HCT116 (cell line): ENCODE measurements at regions not wholly inside any gene's neighbourhood (a gene's known extent, or its start where the extent isn't known, plus 50 kb on each side); places are given as distances from the start of the nearest gene placed in this dataset.

Source experiments
- ATAC-seq: fragments of 200-7000 bp; cut with Tn5 transposase; 2 replicates; pipeline ENCODE4 v1.9.1; 2020; ENCODE audit warnings: mild to moderate bottlenecking, moderate library complexity
- BruUV-seq: library from RNA; stranded (reverse); fragments of 400-500 nt; replicated peaks from 2 replicates; lab custom pipeline; 2021; lab: Mats Ljungman, UMichigan
- CTCF ChIA-PET: fragments of 300-600 bp; sonication (Branson Sonifier 250); formaldehyde crosslinking; loops from one replicate; lab custom pipeline; 2021; ENCODE audit warnings: antibody characterized with exemption; lab: Charles Lee
- POLR2A ChIA-PET: fragments of 300-600, 350-600 bp; sonication (Branson Sonifier 250); formaldehyde crosslinking; loops from one replicate; lab custom pipeline; 2021; ENCODE audit warnings: antibody characterized with exemption; lab: Charles Lee
- RAD21 ChIA-PET, 2 experiments: fragments of 300-600 bp; sonication (Branson Sonifier 250); formaldehyde crosslinking; loops; one replicate each; lab custom pipeline; 2023; ENCODE audit warnings: low total read pairs in 2 of 2; ENCODE audit not compliant: uncharacterized antibody in 2 of 2, unreplicated experiment in 2 of 2, low non-redundant PET in 1 of 2; lab: Charles Lee
- DNase-seq: peaks from one replicate; pipeline ENCODE4 v3.0.0-alpha.2; 2010; ENCODE audit warnings: low read depth, low spot score
- H2AFZ ChIP-seq: fragments of 200-600 bp; shearing (Covaris generic), sonication (generic); 2 replicates; pipeline ENCODE4 v1.6.1; 2017; ENCODE audit warnings: low read depth, mixed run types, mixed read lengths, antibody characterized with exemption, low read length; ENCODE audit not compliant: poor library complexity, severe bottlenecking
- H3K27ac ChIP-seq: 2 replicates; pipeline ENCODE4 v1.5.1; 2012; ENCODE audit warnings: low read depth, low read length
- H3K27me3 ChIP-seq: fragments of 200-600 bp; sonication (generic); 2 replicates; pipeline ENCODE4 v1.6.1; 2016; ENCODE audit warnings: mixed run types, low read length, mixed read lengths; ENCODE audit not compliant: insufficient read depth
- H3K36me3 ChIP-seq, 2 experiments: fragments of 200-500 bp in 1 of 2; fragments of 200-600 bp in 1 of 2; sonication (Bioruptor generic) in 1 of 2; sonication (generic) in 1 of 2; 2 replicates each; pipeline versions ENCODE4 v1.5.1 to v1.6.1; 2014 to 2016; ENCODE audit warnings: low read length in 2 of 2, inconsistent platforms in 1 of 2, mixed read lengths in 1 of 2, mixed run types in 1 of 2; ENCODE audit not compliant: insufficient read depth in 2 of 2, control insufficient read depth in 1 of 2
- H3K4me1 ChIP-seq, 2 experiments: fragments of 200-600 bp in 1 of 2; sonication (generic) in 1 of 2; 2 replicates each; pipeline versions ENCODE4 v1.5.1 to v1.6.1; 2012 to 2017; ENCODE audit warnings: low read length in 2 of 2, inconsistent platforms in 1 of 2, mild to moderate bottlenecking in 1 of 2, mixed read lengths in 1 of 2, mixed run types in 1 of 2, moderate library complexity in 1 of 2; ENCODE audit not compliant: insufficient read depth in 2 of 2, control insufficient read depth in 1 of 2
- H3K4me2 ChIP-seq: fragments of 200-600 bp; sonication (generic); 2 replicates; pipeline ENCODE4 v1.6.1; 2017; ENCODE audit warnings: mixed run types, low read length, mixed read lengths
- H3K4me3 ChIP-seq, 2 experiments: fragments of 200-600 bp in 1 of 2; sonication (generic) in 1 of 2; replicated peaks in 1 of 2; 2 replicates each; pipeline ENCODE4 v1.5.1; 2011 to 2016; ENCODE audit warnings: low read length in 2 of 2, control low read depth in 1 of 2, low read depth in 1 of 2, mild to moderate bottlenecking in 1 of 2, mixed read lengths in 1 of 2, mixed run types in 1 of 2
- H3K79me2 ChIP-seq: fragments of 200-600 bp; sonication (generic); 2 replicates; pipeline ENCODE4 v1.6.1; 2017; ENCODE audit warnings: mild to moderate bottlenecking, mixed run types, low read length, moderate library complexity, mixed read lengths; ENCODE audit not compliant: insufficient read depth
- H3K9ac ChIP-seq: fragments of 200-600 bp; sonication (generic); 2 replicates; pipeline ENCODE4 v1.6.1; 2016; ENCODE audit warnings: low read length, mixed read lengths
- H3K9me2 ChIP-seq: fragments of 200-600 bp; sonication (generic), shearing (Covaris generic); 2 replicates; pipeline ENCODE4 v1.6.1; 2017; ENCODE audit warnings: mixed run types, mild to moderate bottlenecking, moderate library complexity; ENCODE audit not compliant: insufficient read depth
- H3K9me3 ChIP-seq, 2 experiments: fragments of 200-500 bp in 1 of 2; fragments of 200-600 bp in 1 of 2; sonication (Bioruptor generic) in 1 of 2; sonication (generic) in 1 of 2; 2 replicates each; pipeline ENCODE4 v1.6.1; 2014 to 2017; ENCODE audit warnings: low read length in 2 of 2, mixed read lengths in 2 of 2, inconsistent platforms in 1 of 2, low read depth in 1 of 2, mild to moderate bottlenecking in 1 of 2, mixed run types in 1 of 2, moderate library complexity in 1 of 2; ENCODE audit not compliant: control insufficient read depth in 1 of 2, insufficient read depth in 1 of 2
- H4K20me1 ChIP-seq: fragments of 200-600 bp; sonication (generic), shearing (Covaris generic); 2 replicates; pipeline ENCODE4 v1.6.1; 2017; ENCODE audit warnings: mixed run types, mild to moderate bottlenecking, moderate library complexity; ENCODE audit not compliant: insufficient read depth
- CEBPB ChIP-seq: IDR thresholded peaks from 2 replicates; pipeline ENCODE4 v1.6.1; 2012; ENCODE audit warnings: low read depth
- EZH2 ChIP-seq: fragments of 200-600 bp; sonication (generic); IDR thresholded peaks from 2 replicates; pipeline ENCODE4 v1.6.1; 2017; ENCODE audit warnings: antibody characterized with exemption, mixed run types
- FOSL1 ChIP-seq: IDR thresholded peaks from 2 replicates; pipeline ENCODE4 v1.6.1; 2012; ENCODE audit warnings: low read depth
- JUND ChIP-seq: IDR thresholded peaks from 2 replicates; pipeline ENCODE4 v1.6.1; 2012
- POLR2AphosphoS5 ChIP-seq: IDR thresholded peaks from 2 replicates; pipeline ENCODE4 v1.6.1; 2011; ENCODE audit warnings: mild to moderate bottlenecking, low read depth, low read length, moderate library complexity
- RAD21 ChIP-seq: IDR thresholded peaks from 2 replicates; pipeline ENCODE4 v1.6.1; 2012; ENCODE audit warnings: low read depth, mild to moderate bottlenecking
- SIN3A ChIP-seq: IDR thresholded peaks from 2 replicates; pipeline ENCODE4 v1.6.1; 2012; ENCODE audit warnings: low read depth
- SRF ChIP-seq: IDR thresholded peaks from 2 replicates; pipeline ENCODE4 v1.6.1; 2012; ENCODE audit warnings: low read depth
- TCF7L2 ChIP-seq: IDR thresholded peaks from 2 replicates; pipeline ENCODE4 v1.7.0; 2011; ENCODE audit warnings: borderline replicate concordance, inconsistent platforms; ENCODE audit not compliant: insufficient read depth, insufficient read length; ENCODE audit errors: extremely low read depth
- ZFX ChIP-seq: fragments of 450-650 bp; IDR thresholded peaks from 2 replicates; pipeline ENCODE4 v1.6.1; 2017
- ZNF274 ChIP-seq: fragments of 200-500 bp; sonication (Bioruptor generic); IDR thresholded peaks from 2 replicates; pipeline ENCODE4 v1.6.1; 2014; ENCODE audit warnings: mild to moderate bottlenecking, low read depth, low read length, inconsistent platforms
- intact Hi-C: fragments of 100-400 bp; cut with micrococcal nuclease; formaldehyde crosslinking; loops from 2 replicates; pipeline ENCODE4 v1.10.0; 2022
- TF ChIP-seq, protein P1 (sequence below): IDR thresholded peaks from 2 replicates; pipeline ENCODE4 v1.6.1; 2012
- TF ChIP-seq, protein P2 (sequence below): IDR thresholded peaks from 2 replicates; pipeline ENCODE4 v1.6.1; 2012
- TF ChIP-seq, protein P3 (sequence below), 3 experiments: fragments of 200-600 bp in 1 of 3; sonication (generic) in 1 of 3; IDR thresholded peaks in 2 of 3; conservative IDR thresholded peaks in 1 of 3; 2 replicates each; pipeline ENCODE4 v1.5.1; 2012 to 2017; ENCODE audit warnings: low read depth in 2 of 3, low read length in 2 of 3, antibody characterized with exemption in 1 of 3, borderline replicate concordance in 1 of 3, control low read depth in 1 of 3, mild to moderate bottlenecking in 1 of 3, mixed read lengths in 1 of 3, mixed run types in 1 of 3, moderate library complexity in 1 of 3; ENCODE audit not compliant: insufficient read depth in 1 of 3

DNA sequence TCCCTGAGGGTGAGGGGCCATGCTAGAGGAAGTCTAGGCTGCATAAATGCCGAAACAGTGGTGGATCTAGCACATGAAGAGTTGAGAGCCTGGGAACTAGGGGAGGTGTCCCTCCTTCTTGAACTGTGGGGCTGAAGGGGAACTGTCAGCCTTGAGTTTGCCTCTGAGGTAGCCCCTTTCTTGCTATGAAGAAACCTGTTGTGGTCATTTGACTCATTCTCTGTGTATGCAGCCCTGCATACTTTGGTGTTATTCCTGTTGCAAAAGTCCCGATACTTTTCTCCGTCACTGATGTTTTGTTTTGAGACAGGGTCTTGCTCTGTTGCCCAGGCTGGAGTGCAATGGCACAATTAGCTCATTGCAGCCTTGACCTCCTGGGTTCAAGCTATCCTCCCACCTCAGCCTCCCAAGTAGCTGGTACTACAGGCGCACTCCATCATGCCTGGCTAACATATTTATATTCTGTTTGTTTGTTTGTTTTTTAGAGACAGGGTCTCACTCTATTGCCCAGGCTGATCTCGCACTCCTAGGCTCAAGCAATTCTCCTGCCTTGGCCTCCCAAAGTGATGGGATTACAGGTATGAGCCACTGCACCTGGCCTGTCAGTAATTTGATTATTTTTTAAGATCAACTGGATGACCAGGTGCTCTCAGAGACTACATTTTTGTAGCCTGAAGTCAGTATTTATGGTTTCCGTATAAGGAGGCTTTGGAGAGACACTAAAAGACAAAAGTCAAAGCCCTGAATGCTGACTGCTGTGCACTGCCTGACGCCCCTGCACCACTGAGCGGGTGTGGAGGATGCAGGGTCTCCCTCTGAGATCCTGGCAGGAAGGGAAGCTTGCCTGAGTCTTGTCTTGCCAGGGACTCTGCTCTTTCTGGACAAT, 86.2 kb upstream of the KCNK12 start:
- DNase-seq (no peak), ATAC-seq (no peak)
- ChIA-PET CTCF (no interaction called here), RAD21 (no interaction called here), POLR2A (no interaction called here)
- H3K9ac ChIP-seq: no peak overlapping the region
- H3K9me2 ChIP-seq: no peaks in the 10 kb centered on the region
- H3K4me3 ChIP-seq: no peak overlapping the region
- no peaks in the 10 kb centered on the region for H4K20me1 ChIP-seq
- BruUV-seq: no TSS peak
- peaks cover 0 to 10% of the 10 kb centered on the region in 2 experiments; a peak in 1 of 4 replicates for H3K4me1 ChIP-seq
- H3K79me2 ChIP-seq: no peaks in the 10 kb centered on the region
- H3K4me2 ChIP-seq: no peak overlapping the region
- no peaks in the 10 kb centered on the region for H3K27me3 ChIP-seq
- H3K9me3 ChIP-seq: no peaks in the 10 kb centered on the region
- intact Hi-C loops: no loop called here
- no peaks in the 10 kb centered on the region for H3K36me3 ChIP-seq
- no peak overlapping the region for H2AFZ ChIP-seq
- H3K27ac ChIP-seq: no peak overlapping the region
- TF ChIP-seq RAD21 (no peak), ZNF274 (no peak), CEBPB (no peak), EZH2 (no peak), JUND (no peak), POLR2AphosphoS5 (no peak), SIN3A (no peak)
- TF ChIP-seq, protein P1, sequence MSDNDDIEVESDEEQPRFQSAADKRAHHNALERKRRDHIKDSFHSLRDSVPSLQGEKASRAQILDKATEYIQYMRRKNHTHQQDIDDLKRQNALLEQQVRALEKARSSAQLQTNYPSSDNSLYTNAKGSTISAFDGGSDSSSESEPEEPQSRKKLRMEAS: no peak

DNA sequence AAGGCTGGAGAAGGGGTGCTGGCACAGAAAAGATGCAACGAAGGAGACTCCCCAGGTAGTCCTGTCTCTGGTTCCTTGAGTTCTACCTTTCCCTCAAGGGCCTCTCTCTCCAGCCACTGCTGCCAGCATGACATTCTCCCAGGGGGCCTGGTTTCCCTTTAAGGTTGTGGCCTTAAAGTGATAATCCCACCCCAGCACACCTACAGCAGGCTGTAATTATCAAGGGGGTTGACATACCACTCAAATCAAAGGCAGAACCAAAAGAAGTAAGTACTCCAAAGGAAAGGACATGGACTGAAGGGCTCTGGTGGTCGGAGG, 84.7 kb upstream of the KCNK12 start:
- Histone ChIP-seq H3K79me2 (no peaks in the 10 kb centered on the region), H3K27me3 (no peaks in the 10 kb centered on the region), H2AFZ (no peak overlapping the region), H3K27ac (no peak overlapping the region), H4K20me1 (no peaks in the 10 kb centered on the region), H3K4me1 (peaks cover 0 to 10% of the 10 kb centered on the region in 2 experiments; a peak in 1 of 4 replicates), H3K9me3 (no peaks in the 10 kb centered on the region), H3K9ac (no peak overlapping the region), H3K4me3 (no peak overlapping the region), H3K9me2 (no peaks in the 10 kb centered on the region), H3K4me2 (no peak overlapping the region), H3K36me3 (no peaks in the 10 kb centered on the region)
- ChIA-PET POLR2A (no interaction called here), RAD21 (no interaction called here), CTCF (no interaction called here)
- no TSS peak for BruUV-seq
- no peak for DNase-seq
- intact Hi-C loops: no loop called here
- TF ChIP-seq ZFX: no peak
- TF ChIP-seq, protein P2, sequence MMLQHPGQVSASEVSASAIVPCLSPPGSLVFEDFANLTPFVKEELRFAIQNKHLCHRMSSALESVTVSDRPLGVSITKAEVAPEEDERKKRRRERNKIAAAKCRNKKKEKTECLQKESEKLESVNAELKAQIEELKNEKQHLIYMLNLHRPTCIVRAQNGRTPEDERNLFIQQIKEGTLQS: no peak
- TF ChIP-seq POLR2AphosphoS5: no peak
- no peak for TF ChIP-seq SRF
- TF ChIP-seq, protein P3, sequence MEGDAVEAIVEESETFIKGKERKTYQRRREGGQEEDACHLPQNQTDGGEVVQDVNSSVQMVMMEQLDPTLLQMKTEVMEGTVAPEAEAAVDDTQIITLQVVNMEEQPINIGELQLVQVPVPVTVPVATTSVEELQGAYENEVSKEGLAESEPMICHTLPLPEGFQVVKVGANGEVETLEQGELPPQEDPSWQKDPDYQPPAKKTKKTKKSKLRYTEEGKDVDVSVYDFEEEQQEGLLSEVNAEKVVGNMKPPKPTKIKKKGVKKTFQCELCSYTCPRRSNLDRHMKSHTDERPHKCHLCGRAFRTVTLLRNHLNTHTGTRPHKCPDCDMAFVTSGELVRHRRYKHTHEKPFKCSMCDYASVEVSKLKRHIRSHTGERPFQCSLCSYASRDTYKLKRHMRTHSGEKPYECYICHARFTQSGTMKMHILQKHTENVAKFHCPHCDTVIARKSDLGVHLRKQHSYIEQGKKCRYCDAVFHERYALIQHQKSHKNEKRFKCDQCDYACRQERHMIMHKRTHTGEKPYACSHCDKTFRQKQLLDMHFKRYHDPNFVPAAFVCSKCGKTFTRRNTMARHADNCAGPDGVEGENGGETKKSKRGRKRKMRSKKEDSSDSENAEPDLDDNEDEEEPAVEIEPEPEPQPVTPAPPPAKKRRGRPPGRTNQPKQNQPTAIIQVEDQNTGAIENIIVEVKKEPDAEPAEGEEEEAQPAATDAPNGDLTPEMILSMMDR (IDR thresholded peaks at IDR 0.05 in 2 of 3, conservative IDR thresholded peaks at IDR 0.05 in 1 of 3; ENCODE audit: borderline replicate concordance in 1 of 3, insufficient read depth in 1 of 3, low read depth in 2 of 3, low read length in 2 of 3): no peak
- no peak for TF ChIP-seq FOSL1
- no peak for TF ChIP-seq RAD21
- TF ChIP-seq TCF7L2: no peak
- ATAC-seq: no peak
